H1 (cell line): ENCODE measurements at regions not wholly inside any gene's neighbourhood (a gene's known extent, or its start where the extent isn't known, plus 50 kb on each side); places are given as distances from the start of the nearest gene placed in this dataset.

Experiments used
- CTCF ChIA-PET: fragments of 300-600 bp; sonication (Branson Sonifier 250); formaldehyde crosslinking; loops from one replicate; lab custom pipeline; 2021; ENCODE audit not compliant: partially characterized antibody; lab: Charles Lee
- POLR2A ChIA-PET: fragments of 300-600 bp; sonication (Branson Sonifier 250); formaldehyde crosslinking; loops from one replicate; lab custom pipeline; 2021; ENCODE audit warnings: inconsistent platforms; ENCODE audit not compliant: partially characterized antibody; lab: Charles Lee
- DNase-seq, 2 experiments: peaks; one replicate each; pipeline versions ENCODE4 v3.0.0 to v3.0.0-alpha.2; 2010 to 2022; ENCODE audit warnings: low spot score in 2 of 2, low read depth in 1 of 2, mixed read lengths in 1 of 2
- FAIRE-seq: peaks from 2 replicates; lab custom pipeline; 2011; peaks lifted over from hg19 to GRCh38; lab: Jason Lieb, UNC
- H2AFZ ChIP-seq: 2 replicates; pipeline ENCODE4 v1.8.1; 2012; ENCODE audit warnings: low read length, inconsistent platforms
- H2AK5ac ChIP-seq: 2 replicates; pipeline ENCODE4 v1.6.1; 2013; ENCODE audit warnings: low read depth, low read length
- H2BK120ac ChIP-seq: replicated peaks from 2 replicates; pipeline ENCODE3; 2013; ENCODE audit warnings: low read depth, low read length, inconsistent platforms
- H2BK12ac ChIP-seq: 2 replicates; pipeline ENCODE4 v1.6.1; 2013; ENCODE audit warnings: low read depth, low read length
- H2BK15ac ChIP-seq: 2 replicates; pipeline ENCODE4 v1.6.1; 2013; ENCODE audit warnings: low read length
- H2BK20ac ChIP-seq: 2 replicates; pipeline ENCODE4 v1.6.1; 2013; ENCODE audit warnings: low read length
- H2BK5ac ChIP-seq: 2 replicates; pipeline ENCODE4 v1.6.1; 2013; ENCODE audit warnings: low read depth, low read length
- H3K14ac ChIP-seq: 2 replicates; pipeline ENCODE4 v1.6.1; 2013; ENCODE audit warnings: inconsistent platforms; ENCODE audit not compliant: insufficient read length
- H3K18ac ChIP-seq: 2 replicates; pipeline ENCODE4 v1.6.1; 2013; ENCODE audit warnings: low read length; ENCODE audit errors: extremely low read depth
- H3K23ac ChIP-seq: 2 replicates; pipeline ENCODE4 v1.6.1; 2013; ENCODE audit warnings: inconsistent platforms; ENCODE audit not compliant: insufficient read length
- H3K23me2 ChIP-seq: 2 replicates; pipeline ENCODE4 v1.6.1; 2013; ENCODE audit warnings: low read depth, low read length
- H3K27ac ChIP-seq: 2 replicates; pipeline ENCODE4 v1.6.1; 2011; ENCODE audit warnings: low read depth, low read length, inconsistent platforms
- H3K27me3 ChIP-seq, 4 experiments: replicated peaks in 1 of 4; 1 replicate in 1 of 4; 2 replicates in 3 of 4; pipeline versions ENCODE4 v1.6.1 to v1.8.1; 2011 to 2013; ENCODE audit warnings: low read length in 3 of 4, mild to moderate bottlenecking in 3 of 4, inconsistent platforms in 2 of 4, mixed read lengths in 2 of 4, moderate library complexity in 1 of 4; ENCODE audit not compliant: control insufficient read depth in 3 of 4, insufficient read depth in 3 of 4; ENCODE audit errors: extremely low read depth in 1 of 4
- H3K36me3 ChIP-seq, 4 experiments: 2 replicates each; pipeline versions ENCODE4 v1.6.1 to v1.8.1; 2011 to 2013; ENCODE audit warnings: mild to moderate bottlenecking in 4 of 4, low read length in 3 of 4, moderate library complexity in 2 of 4, control low read depth in 1 of 4, inconsistent platforms in 1 of 4; ENCODE audit not compliant: insufficient read depth in 4 of 4, control insufficient read depth in 2 of 4
- H3K4ac ChIP-seq: replicated peaks from 2 replicates; pipeline ENCODE3; 2013; ENCODE audit warnings: low read length, low read depth, mixed read lengths, inconsistent platforms; ENCODE audit not compliant: insufficient read length
- H3K4me1 ChIP-seq, 4 experiments: replicated peaks in 1 of 4; 1 replicate in 1 of 4; 2 replicates in 3 of 4; pipeline versions ENCODE4 v1.6.1 to v1.8.1; 2011 to 2013; ENCODE audit warnings: low read length in 3 of 4, inconsistent platforms in 2 of 4, mixed read lengths in 1 of 4; ENCODE audit not compliant: insufficient read depth in 4 of 4, control insufficient read depth in 3 of 4
- H3K4me2 ChIP-seq, 2 experiments: 2 replicates each; pipeline versions ENCODE4 v1.6.1 to v1.8.1; 2011 to 2013; ENCODE audit warnings: low read depth in 2 of 2, low read length in 2 of 2, control low read depth in 1 of 2, inconsistent platforms in 1 of 2, mild to moderate bottlenecking in 1 of 2; ENCODE audit not compliant: insufficient read depth in 1 of 2
- H3K4me3 ChIP-seq, 4 experiments: fragments of 200-600, 300-600 bp in 1 of 4; sonication (generic), shearing (Covaris generic), sonication (Bioruptor Twin) in 1 of 4; 2 replicates each; pipeline versions ENCODE4 v1.5.1 to v1.8.1; 2011 to 2016; ENCODE audit warnings: low read length in 4 of 4, low read depth in 3 of 4, control low read depth in 2 of 4, inconsistent platforms in 2 of 4, mild to moderate bottlenecking in 2 of 4, mixed read lengths in 1 of 4, moderate library complexity in 1 of 4; ENCODE audit not compliant: insufficient read depth in 2 of 4; ENCODE audit errors: extremely low read depth in 1 of 4
- H3K56ac ChIP-seq: replicated peaks from 2 replicates; pipeline ENCODE3; 2013; ENCODE audit warnings: low read depth, mild to moderate bottlenecking, mixed read lengths, low read length, inconsistent platforms; ENCODE audit not compliant: insufficient read length
- H3K79me1 ChIP-seq: 2 replicates; pipeline ENCODE4 v1.6.1; 2013; ENCODE audit warnings: low read depth, low read length, control low read depth
- H3K79me2 ChIP-seq, 2 experiments: 2 replicates each; pipeline versions ENCODE4 v1.6.1 to v1.8.1; 2012 to 2013; ENCODE audit warnings: low read length in 2 of 2, mild to moderate bottlenecking in 2 of 2, inconsistent platforms in 1 of 2; ENCODE audit not compliant: insufficient read depth in 2 of 2, control insufficient read depth in 1 of 2
- H3K9ac ChIP-seq, 4 experiments: replicated peaks in 1 of 4; 1 replicate in 1 of 4; 2 replicates in 3 of 4; pipeline versions ENCODE4 v1.6.1 to v1.8.1; 2011 to 2013; ENCODE audit warnings: low read depth in 3 of 4, low read length in 3 of 4, control low read depth in 2 of 4, mild to moderate bottlenecking in 2 of 4, moderate library complexity in 2 of 4, inconsistent platforms in 1 of 4; ENCODE audit errors: extremely low read depth in 1 of 4
- H3K9me3 ChIP-seq, 2 experiments: 2 replicates each; pipeline versions ENCODE4 v1.6.1 to v1.8.1; 2012 to 2013; ENCODE audit warnings: mild to moderate bottlenecking in 2 of 2, moderate library complexity in 2 of 2, control low read depth in 1 of 2, inconsistent platforms in 1 of 2, low read depth in 1 of 2, low read length in 1 of 2, mixed read lengths in 1 of 2; ENCODE audit not compliant: insufficient read depth in 2 of 2
- H4K20me1 ChIP-seq, 2 experiments: replicated peaks in 1 of 2; 2 replicates each; pipeline versions ENCODE3 to v1.8.1; 2011 to 2013; ENCODE audit warnings: inconsistent platforms in 2 of 2, low read length in 2 of 2, mild to moderate bottlenecking in 1 of 2; ENCODE audit not compliant: insufficient read depth in 2 of 2, control insufficient read depth in 1 of 2
- H4K5ac ChIP-seq: 2 replicates; pipeline ENCODE4 v1.6.1; 2013; ENCODE audit warnings: low read length, low read depth, mixed read lengths, inconsistent platforms; ENCODE audit not compliant: insufficient read length
- H4K8ac ChIP-seq: 2 replicates; pipeline ENCODE4 v1.8.0; 2013; ENCODE audit warnings: mild to moderate bottlenecking, moderate library complexity, low read length, inconsistent platforms; ENCODE audit not compliant: insufficient read depth; ENCODE audit errors: extremely low read depth
- H4K91ac ChIP-seq: replicated peaks from 2 replicates; pipeline ENCODE3; 2013; ENCODE audit warnings: low read length, mixed read lengths, inconsistent platforms; ENCODE audit not compliant: insufficient read length
- BACH1 ChIP-seq: IDR thresholded peaks from 2 replicates; pipeline ENCODE4 v1.6.1; 2012; ENCODE audit warnings: low read length, improper control_type of control experiment
- CBX8 ChIP-seq: fragments of 300-800, 300-1000 bp; sonication (generic); IDR thresholded peaks from 2 replicates; pipeline ENCODE4 v1.7.1; 2016; ENCODE audit warnings: low read depth, low read length, borderline replicate concordance
- GABPA ChIP-seq: IDR thresholded peaks from 2 replicates; pipeline ENCODE4 v1.6.1; 2011; ENCODE audit warnings: mild to moderate bottlenecking, low read length, moderate library complexity, borderline replicate concordance; ENCODE audit not compliant: insufficient read depth
- RAD21 ChIP-seq, 2 experiments: IDR thresholded peaks in 1 of 2; conservative IDR thresholded peaks in 1 of 2; 2 replicates each; pipeline ENCODE4 v1.6.1; 2011; ENCODE audit warnings: low read depth in 2 of 2, low read length in 2 of 2, improper control_type of control experiment in 1 of 2, inconsistent platforms in 1 of 2, mild to moderate bottlenecking in 1 of 2, moderate library complexity in 1 of 2
- TCF12 ChIP-seq: IDR thresholded peaks from 2 replicates; pipeline ENCODE4 v1.6.1; 2011; ENCODE audit warnings: low read depth, mild to moderate bottlenecking, low read length
- WGBS, 2 experiments: shearing (Covaris generic) in 1 of 2; methylation state at CpG; one replicate each; pipeline versions ENCODE4 v1.1.6 to v1.1.7; 2013 to 2015; ENCODE audit warnings: low lambda C conversion rate in 2 of 2, mixed read lengths in 2 of 2, inconsistent platforms in 1 of 2, low coverage in 1 of 2, missing lambda C conversion rate in 1 of 2; ENCODE audit not compliant: insufficient replicate concordance in 2 of 2, insufficient coverage in 1 of 2, insufficient read length in 1 of 2; ENCODE audit errors: extremely low coverage in 1 of 2, missing lambda C conversion rate in 1 of 2; 5-methylcytosine and 5-hydroxymethylcytosine counted together

DNA sequence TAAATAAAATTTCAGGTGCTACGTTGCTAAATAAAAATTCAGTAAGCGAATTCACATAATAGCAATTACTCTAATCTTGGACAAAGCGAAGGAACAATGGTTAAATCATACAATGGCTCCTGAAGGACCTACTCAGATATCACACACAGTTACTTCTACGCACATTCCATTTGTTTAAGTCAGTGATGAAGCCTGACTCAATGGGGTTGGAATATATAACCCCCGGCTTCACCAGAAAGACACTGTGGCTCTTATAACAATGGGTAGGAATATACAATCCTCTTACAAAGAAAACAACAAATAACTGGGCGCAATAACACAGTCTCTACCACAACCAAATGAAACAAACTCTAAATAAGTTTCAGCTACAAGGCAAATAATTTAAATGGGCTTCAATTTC lies 349.5 kb downstream of the IRS1 start:
- 97% methylated on average over 6 of the region's 6 CpGs; no CpG with 5 or more reads in 1 of the 2 experiments for WGBS, 2 experiments

More for the DNA sequence above, 349.5 kb downstream of the IRS1 start:
- no peak overlapping the region for H3K4me3 ChIP-seq
- H2BK120ac ChIP-seq = no peak overlapping the region
- POLR2A ChIA-PET = no interaction called here
- H4K20me1 ChIP-seq = no peaks in the 10 kb centered on the region
- H3K9ac ChIP-seq = no peak overlapping the region
- no peak overlapping the region for H3K14ac ChIP-seq
- no peak overlapping the region for H3K4me2 ChIP-seq
- H3K27me3 ChIP-seq = no peaks in the 10 kb centered on the region
- CTCF ChIA-PET = no interaction called here
- H3K27ac ChIP-seq = no peak overlapping the region
- H4K91ac ChIP-seq = no peak overlapping the region
- TF ChIP-seq BACH1 (no peak), TCF12 (no peak), CBX8 (no peak), RAD21 (IDR thresholded peaks at IDR 0.05 in 1 of 2, conservative IDR thresholded peaks at IDR 0.05 in 1 of 2; ENCODE audit: low read depth in 2 of 2, low read length in 2 of 2) (no peak), GABPA (no peak)
- H3K18ac ChIP-seq = no peak overlapping the region
- H3K23ac ChIP-seq = no peak overlapping the region
- no peak overlapping the region for H3K56ac ChIP-seq
- H3K9me3 ChIP-seq = 0 out of 4 replicates have a peak, but pooled peaks cover 0 to 6% of the 10 kb centered on the region in 2 experiments
- H2AFZ ChIP-seq = no peak overlapping the region
- H3K4ac ChIP-seq = no peak overlapping the region
- no peaks in the 10 kb centered on the region for H3K23me2 ChIP-seq
- H3K79me1 ChIP-seq = no peaks in the 10 kb centered on the region
- no peak for FAIRE-seq
- no peak overlapping the region for H4K5ac ChIP-seq
- no peak overlapping the region for H2BK12ac ChIP-seq
- no peak overlapping the region for H2BK15ac ChIP-seq
- no peak overlapping the region for H4K8ac ChIP-seq
- no peak overlapping the region for H2BK20ac ChIP-seq
- H3K36me3 ChIP-seq = no peaks in the 10 kb centered on the region
- no peaks in the 10 kb centered on the region for H3K4me1 ChIP-seq
- no peak overlapping the region for H2BK5ac ChIP-seq
- DNase-seq = no peak
- H3K79me2 ChIP-seq = no peaks in the 10 kb centered on the region
- no peak overlapping the region for H2AK5ac ChIP-seq
